Forelimb muscle (tissue), 1 donor: ENCODE measurements at regions not wholly inside any gene's neighbourhood (a gene's known extent, or its start where the extent isn't known, plus 50 kb on each side); places are given as distances from the start of the nearest gene placed in this dataset.
"Not testable (repeated sequence)": the region's sequence is repeated elsewhere in the genome, so short reads cannot be mapped to it uniquely, and the experiment has no call there.

Source experiments
- DNase-seq: peaks from one replicate; pipeline ENCODE4 v3.0.0-alpha.2; 2013; ENCODE audit warnings: low read depth

- DNase-seq: not testable (repeated sequence)
Measured at GRCh38 chr7:85791098-85791497, 604.2 kb upstream of the SEMA3D start.

GRCh38 chr7:85781606-85782005 is 594.8 kb upstream of the SEMA3D start:
- DNase-seq: no peak

GRCh38 chr7:85776691-85777345 is 590.0 kb upstream of the SEMA3D start:
- peak; percentile 41 for DNase-seq

- no peak for DNase-seq
Measured at GRCh38 chr7:85775431-85775830, 588.6 kb upstream of the SEMA3D start.

- DNase-seq: no peak
Measured at GRCh38 chr7:85774986-85775385, 588.1 kb upstream of the SEMA3D start.

GRCh38 chr7:85773116-85773728 is 586.4 kb upstream of the SEMA3D start:
- peak; percentile 40 for DNase-seq

GRCh38 chr7:85771516-85771915 is 584.7 kb upstream of the SEMA3D start:
- no peak for DNase-seq

GRCh38 chr7:85770332-85770731 is 583.5 kb upstream of the SEMA3D start:
- DNase-seq: no peak

GRCh38 chr7:85765698-85766298 is 578.9 kb upstream of the SEMA3D start:
- no peak for DNase-seq

GRCh38 chr7:85764034-85764433 is 577.2 kb upstream of the SEMA3D start:
- no peak for DNase-seq

- no peak for DNase-seq
Measured at GRCh38 chr7:85757348-85757747, 570.5 kb upstream of the SEMA3D start.

GRCh38 chr7:85750454-85750949 is 563.6 kb upstream of the SEMA3D start:
- no peak for DNase-seq

- no peak for DNase-seq
Measured at GRCh38 chr7:85749696-85750453, 563.0 kb upstream of the SEMA3D start.

- no peak for DNase-seq
Measured at GRCh38 chr7:85748861-85749260, 562.0 kb upstream of the SEMA3D start.

GRCh38 chr7:85737426-85737825 is 550.6 kb upstream of the SEMA3D start:
- DNase-seq: no peak

- no peak for DNase-seq
Measured at GRCh38 chr7:85736085-85736484, 549.2 kb upstream of the SEMA3D start.

- DNase-seq: no peak
Measured at GRCh38 chr7:85734823-85735222, 548.0 kb upstream of the SEMA3D start.

- no peak for DNase-seq
Measured at GRCh38 chr7:85733169-85733915, 546.5 kb upstream of the SEMA3D start.

GRCh38 chr7:85730012-85730411 is 543.2 kb upstream of the SEMA3D start:
- DNase-seq: no peak

- DNase-seq: no peak
Measured at GRCh38 chr7:85725026-85725425, 538.2 kb upstream of the SEMA3D start.
